Mesendoderm (in vitro differentiated cells): ENCODE measurements at regions not wholly inside any gene's neighbourhood (a gene's known extent, or its start where the extent isn't known, plus 50 kb on each side); places are given as distances from the start of the nearest gene placed in this dataset.
"Not testable (repeated sequence)": the region's sequence is repeated elsewhere in the genome, so short reads cannot be mapped to it uniquely, and the experiment has no call there.

Source experiments
- DNase-seq: peaks from one replicate; pipeline ENCODE4 v3.0.0; 2013
- H2AK5ac ChIP-seq: 2 replicates; pipeline ENCODE4 v1.6.1; 2013; ENCODE audit warnings: low read length, inconsistent platforms
- H2BK120ac ChIP-seq: 2 replicates; pipeline ENCODE4 v1.6.1; 2013; ENCODE audit warnings: low read depth, mild to moderate bottlenecking, low read length, moderate library complexity, mixed read lengths
- H2BK15ac ChIP-seq: replicated peaks from 2 replicates; pipeline ENCODE4 v1.6.1; 2013; ENCODE audit warnings: low read depth, mild to moderate bottlenecking, moderate library complexity
- H2BK5ac ChIP-seq: 2 replicates; pipeline ENCODE4 v1.6.1; 2013; ENCODE audit warnings: low read length, inconsistent platforms
- H3K18ac ChIP-seq: 2 replicates; pipeline ENCODE4 v1.6.1; 2013; ENCODE audit warnings: mild to moderate bottlenecking, low read length, mixed read lengths
- H3K23ac ChIP-seq: one replicate; pipeline ENCODE4 v1.6.1; 2013; ENCODE audit warnings: low read length
- H3K27ac ChIP-seq: 2 replicates; pipeline ENCODE4 v1.5.1; 2013; ENCODE audit warnings: low read depth, mild to moderate bottlenecking, inconsistent platforms, low read length, moderate library complexity
- H3K27me3 ChIP-seq: 2 replicates; pipeline ENCODE4 v1.6.1; 2013; ENCODE audit warnings: low read length, control low read depth, mild to moderate bottlenecking, inconsistent platforms; ENCODE audit not compliant: insufficient read depth, poor library complexity
- H3K36me3 ChIP-seq: 2 replicates; pipeline ENCODE4 v1.6.1; 2013; ENCODE audit warnings: low read length, inconsistent platforms; ENCODE audit not compliant: control insufficient read depth, insufficient read depth
- H3K4ac ChIP-seq: one replicate; pipeline ENCODE4 v1.6.1; 2013; ENCODE audit warnings: low read depth, mild to moderate bottlenecking, low read length, moderate library complexity
- H3K4me1 ChIP-seq: 2 replicates; pipeline ENCODE4 v1.6.1; 2013; ENCODE audit warnings: low read depth, low read length, inconsistent platforms; ENCODE audit not compliant: control insufficient read depth
- H3K4me2 ChIP-seq: 2 replicates; pipeline ENCODE4 v1.6.1; 2013; ENCODE audit warnings: low read length
- H3K4me3 ChIP-seq: 2 replicates; pipeline ENCODE4 v1.5.1; 2013; ENCODE audit warnings: mild to moderate bottlenecking, low read length
- H3K56ac ChIP-seq: one replicate; pipeline ENCODE4 v1.6.1; 2013; ENCODE audit warnings: low read length
- H3K79me1 ChIP-seq: 2 replicates; pipeline ENCODE4 v1.6.1; 2013; ENCODE audit warnings: low read length, inconsistent platforms
- H3K79me2 ChIP-seq: 2 replicates; pipeline ENCODE4 v1.6.1; 2013; ENCODE audit warnings: mild to moderate bottlenecking, low read length; ENCODE audit not compliant: control insufficient read depth, insufficient read depth
- H3K9ac ChIP-seq: 2 replicates; pipeline ENCODE4 v1.6.1; 2013; ENCODE audit warnings: low read length, inconsistent platforms
- H4K5ac ChIP-seq: one replicate; pipeline ENCODE4 v1.6.1; 2013; ENCODE audit warnings: low read length
- H4K8ac ChIP-seq: one replicate; pipeline ENCODE4 v1.6.1; 2013; ENCODE audit warnings: low read depth, mild to moderate bottlenecking, control low read depth, low read length, moderate library complexity
- WGBS: extraction: QIAGEN DNeasy Blood & Tissue Kit; methylation state at CpG from one replicate; pipeline ENCODE4 v1.1.7; 2013; ENCODE audit warnings: low lambda C conversion rate, missing lambda C conversion rate; ENCODE audit not compliant: insufficient coverage; ENCODE audit errors: extremely low coverage; 5-methylcytosine and 5-hydroxymethylcytosine counted together

DNA sequence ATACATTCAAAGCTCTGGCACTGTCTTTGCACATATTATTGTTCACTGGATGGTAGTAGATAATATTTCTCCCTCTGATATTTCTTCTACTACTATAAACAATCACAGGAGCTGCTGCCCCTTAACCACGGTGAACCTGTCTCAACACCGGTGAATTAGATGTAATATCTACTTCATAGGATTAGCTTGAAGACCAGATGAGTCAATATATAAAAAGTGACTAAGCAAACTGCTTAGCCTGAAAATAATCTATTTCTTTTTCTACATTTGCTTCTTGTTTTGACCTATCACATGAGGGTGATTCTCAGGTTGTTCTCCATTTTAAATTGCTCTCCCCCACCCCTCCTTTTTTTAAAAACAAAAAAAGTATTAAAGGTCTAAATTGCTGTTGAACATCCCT lies 645.5 kb downstream of the ANKRD50 start:
- Histone ChIP-seq H3K4ac (no peak overlapping the region), H4K8ac (no peak overlapping the region), H3K27me3 (no peaks in the 10 kb centered on the region), H3K79me1 (no peaks in the 10 kb centered on the region), H3K4me3 (no peak overlapping the region), H4K5ac (no peak overlapping the region), H3K27ac (no peak overlapping the region), H3K9ac (no peak overlapping the region), H3K4me2 (no peak overlapping the region), H3K79me2 (no peaks in the 10 kb centered on the region), H3K56ac (no peak overlapping the region), H2BK15ac (no peak overlapping the region), H2BK5ac (no peak overlapping the region), H3K4me1 (no peaks in the 10 kb centered on the region), H2AK5ac (no peak overlapping the region), H3K23ac (no peak overlapping the region), H3K36me3 (no peaks in the 10 kb centered on the region), H3K18ac (no peak overlapping the region), H2BK120ac (no peak overlapping the region)
- no CpG with 5 or more reads among the region's 2 CpGs for whole genome bisulfite sequencing
- no peak for DNase-seq

GRCh38 chr4:124070688-124071484 lies 641.6 kb downstream of the ANKRD50 start:
- no peak for DNase-seq
- no peak overlapping the region for H3K23ac ChIP-seq
- H3K4ac ChIP-seq: no peak overlapping the region
- H3K56ac ChIP-seq: no peak overlapping the region
- H3K27me3 ChIP-seq: no peaks in the 10 kb centered on the region
- no peak overlapping the region for H3K4me2 ChIP-seq
- H4K5ac ChIP-seq: no peak overlapping the region
- no peak overlapping the region for H4K8ac ChIP-seq
- no peak overlapping the region for H3K4me3 ChIP-seq
- H3K18ac ChIP-seq: no peak overlapping the region
- H2BK15ac ChIP-seq: no peak overlapping the region
- no CpG with 5 or more reads among the region's 3 CpGs for WGBS
- no peaks in the 10 kb centered on the region for H3K4me1 ChIP-seq
- H3K36me3 ChIP-seq: no peaks in the 10 kb centered on the region
- no peak overlapping the region for H2AK5ac ChIP-seq
- no peaks in the 10 kb centered on the region for H3K79me2 ChIP-seq
- no peak overlapping the region for H3K27ac ChIP-seq
- H3K9ac ChIP-seq: no peak overlapping the region
- no peak overlapping the region for H2BK5ac ChIP-seq
- no peaks in the 10 kb centered on the region for H3K79me1 ChIP-seq
- no peak overlapping the region for H2BK120ac ChIP-seq

DNA sequence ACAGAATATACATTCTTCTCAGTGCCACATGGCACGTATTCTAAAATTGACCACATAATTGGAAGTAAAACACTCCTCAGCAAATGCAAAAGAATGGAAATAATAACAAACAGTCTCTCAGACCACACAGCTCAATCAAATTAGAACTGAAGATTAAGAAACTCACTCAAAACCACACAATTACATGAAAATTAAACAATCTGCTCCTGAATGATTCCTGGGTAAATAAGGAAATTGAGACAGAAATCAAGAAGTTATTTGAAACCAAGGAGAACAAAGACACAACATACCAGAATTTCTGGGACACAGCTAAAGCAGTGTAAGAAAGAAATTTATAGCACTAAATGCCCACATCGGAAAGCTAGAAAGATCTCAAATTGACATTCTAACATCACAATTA lies 637.3 kb downstream of the ANKRD50 start:
- not testable (repeated sequence) for H2BK15ac ChIP-seq

DNA sequence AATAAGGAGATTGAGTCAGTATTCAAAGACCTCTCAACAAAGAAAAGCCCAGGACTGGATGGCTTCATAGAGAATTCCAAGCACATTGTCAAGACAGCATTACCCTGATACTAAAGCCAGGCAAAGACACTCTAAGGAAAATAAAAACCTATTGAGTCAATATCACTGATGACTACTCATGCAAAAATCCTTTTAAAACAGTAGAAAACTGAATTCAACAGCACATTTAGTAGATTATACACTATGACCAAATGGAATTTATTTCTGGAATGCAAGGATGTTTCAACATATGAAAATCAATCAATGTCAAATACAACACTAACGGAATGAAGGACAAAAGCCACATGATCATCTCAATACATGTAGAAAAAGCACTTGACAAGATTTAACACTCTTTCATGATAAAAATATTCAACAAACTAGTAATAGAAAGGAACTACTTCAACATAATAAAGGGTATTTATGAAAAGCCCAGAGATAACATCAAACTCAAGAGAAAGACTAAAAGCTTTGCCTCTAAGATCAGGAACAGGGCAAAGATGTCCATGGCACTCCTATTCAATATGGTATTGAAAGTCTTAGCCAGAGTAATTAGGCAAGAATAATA lies 633.3 kb downstream of the ANKRD50 start:
- H4K5ac ChIP-seq: no peak overlapping the region

More for the DNA sequence above, 637.3 kb downstream of the ANKRD50 start:
- not testable (repeated sequence) for H3K56ac ChIP-seq, H3K18ac ChIP-seq, H3K36me3 ChIP-seq, DNase-seq, H3K79me1 ChIP-seq, H2AK5ac ChIP-seq, H3K27ac ChIP-seq, H4K8ac ChIP-seq, H2BK120ac ChIP-seq, H2BK5ac ChIP-seq, H3K4me3 ChIP-seq, H3K23ac ChIP-seq, H4K5ac ChIP-seq, H3K79me2 ChIP-seq, H3K27me3 ChIP-seq, H3K4ac ChIP-seq, H3K4me1 ChIP-seq, H3K4me2 ChIP-seq, H3K9ac ChIP-seq
- WGBS: no CpG with 5 or more reads among the region's 2 CpGs

DNA sequence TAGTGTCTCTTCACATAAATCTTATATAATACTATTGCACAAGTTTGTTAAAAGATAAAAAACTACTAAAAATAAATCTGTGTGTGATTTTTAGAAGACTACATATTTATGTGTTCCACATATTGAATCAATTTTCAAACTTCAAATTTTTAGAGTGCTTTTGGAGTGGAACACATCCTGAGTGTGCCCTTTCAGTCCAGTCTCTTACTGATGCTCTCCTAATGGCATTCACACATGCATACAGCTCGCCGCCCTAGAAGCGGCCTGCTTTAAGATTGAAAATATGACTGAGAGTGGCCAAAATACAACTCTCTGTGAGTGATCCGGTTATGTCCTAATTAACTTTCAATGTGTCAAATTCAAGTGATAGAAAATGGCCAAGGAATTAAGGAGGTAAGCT lies 628.8 kb downstream of the ANKRD50 start:
- Histone ChIP-seq H3K27me3 (no peaks in the 10 kb centered on the region), H3K79me2 (no peaks in the 10 kb centered on the region), H2BK5ac (no peak overlapping the region), H3K4me3 (no peak overlapping the region), H3K9ac (no peak overlapping the region), H3K79me1 (no peaks in the 10 kb centered on the region), H3K36me3 (no peaks in the 10 kb centered on the region), H3K4me1 (peaks cover 2% of the 10 kb centered on the region), H2BK120ac (no peak overlapping the region), H3K18ac (no peak overlapping the region), H3K56ac (no peak overlapping the region), H3K4me2 (no peak overlapping the region), H4K5ac (no peak overlapping the region), H3K4ac (no peak overlapping the region), H3K27ac (no peak overlapping the region), H4K8ac (no peak overlapping the region), H2BK15ac (no peak overlapping the region), H3K23ac (no peak overlapping the region), H2AK5ac (no peak overlapping the region)
- no peak for DNase-seq
- no CpG with 5 or more reads among the region's 4 CpGs for WGBS

More for the DNA sequence above, 633.3 kb downstream of the ANKRD50 start:
- Histone ChIP-seq H4K8ac (no peak overlapping the region), H3K56ac (no peak overlapping the region), H2BK5ac (no peak overlapping the region), H3K36me3 (no peaks in the 10 kb centered on the region), H3K18ac (no peak overlapping the region), H3K27me3 (no peaks in the 10 kb centered on the region), H3K4me3 (no peak overlapping the region), H2AK5ac (no peak overlapping the region), H3K4me2 (no peak overlapping the region), H3K9ac (no peak overlapping the region), H2BK15ac (no peak overlapping the region), H2BK120ac (no peak overlapping the region), H3K4me1 (no peaks in the 10 kb centered on the region), H3K79me2 (no peaks in the 10 kb centered on the region), H3K4ac (no peak overlapping the region), H3K27ac (no peak overlapping the region), H3K23ac (no peak overlapping the region), H3K79me1 (no peaks in the 10 kb centered on the region)
- WGBS: no CpG with 5 or more reads among the region's 1 CpG
- no peak for DNase-seq
